PC-9 (cell line): ENCODE measurements at regions not wholly inside any gene's neighbourhood (a gene's known extent, or its start where the extent isn't known, plus 50 kb on each side); places are given as distances from the start of the nearest gene placed in this dataset.
"Not testable (repeated sequence)": the region's sequence is repeated elsewhere in the genome, so short reads cannot be mapped to it uniquely, and the experiment has no call there.

Experiments
- BruUV-seq: library from RNA; stranded (reverse); fragments of 400-500 nt; replicated peaks from 2 replicates; lab custom pipeline; 2021; lab: Mats Ljungman, UMichigan
- CTCF ChIA-PET: fragments of 300-600 bp; sonication (Branson Sonifier 250); formaldehyde crosslinking; loops from one replicate; lab custom pipeline; 2022; ENCODE audit warnings: antibody characterized with exemption; lab: Charles Lee
- POLR2A ChIA-PET: fragments of 300-600 bp; sonication (Branson Sonifier 250); formaldehyde crosslinking; loops from one replicate; lab custom pipeline; 2022; ENCODE audit warnings: antibody characterized with exemption; ENCODE audit not compliant: unreplicated experiment; lab: Charles Lee
- DNase-seq, 2 experiments: peaks; one replicate each; pipeline versions ENCODE4 v3.0.0 to v3.0.0-alpha.2; 2015 to 2022; ENCODE audit warnings: mixed read lengths in 1 of 2
- H2AFZ ChIP-seq: fragments of 200-600 bp; sonication (generic); 2 replicates; pipeline ENCODE4 v1.8.1; 2017; ENCODE audit warnings: antibody characterized with exemption
- H3F3A ChIP-seq: fragments of 200-600 bp; sonication (generic); 2 replicates; pipeline ENCODE4 v1.8.1; 2017; ENCODE audit warnings: antibody characterized with exemption, mild to moderate bottlenecking, low read depth; ENCODE audit not compliant: insufficient read depth
- H3K27ac ChIP-seq: fragments of 200-600 bp; sonication (generic); 2 replicates; pipeline ENCODE4 v1.6.1; 2016; ENCODE audit warnings: mixed run types
- H3K27me3 ChIP-seq: fragments of 200-600 bp; sonication (generic); 2 replicates; pipeline ENCODE4 v1.6.1; 2016; ENCODE audit warnings: low read depth, mixed run types; ENCODE audit not compliant: insufficient read depth
- H3K36me3 ChIP-seq: fragments of 200-600 bp; sonication (generic); 2 replicates; pipeline ENCODE4 v1.6.1; 2016; ENCODE audit warnings: low read depth, mixed run types
- H3K4me1 ChIP-seq: fragments of 200-600 bp; sonication (generic); replicated peaks from 2 replicates; pipeline ENCODE4 v1.6.1; 2016; ENCODE audit warnings: mixed run types; ENCODE audit not compliant: insufficient read depth
- H3K4me2 ChIP-seq: fragments of 200-600 bp; sonication (generic); 2 replicates; pipeline ENCODE4 v1.6.1; 2017; ENCODE audit warnings: mixed run types
- H3K4me3 ChIP-seq: fragments of 200-600 bp; sonication (generic); 2 replicates; pipeline ENCODE4 v1.6.1; 2016; ENCODE audit warnings: mixed run types
- H3K79me2 ChIP-seq: fragments of 200-600 bp; sonication (generic); 2 replicates; pipeline ENCODE4 v1.6.1; 2017; ENCODE audit warnings: low read depth, mixed run types
- H3K9me2 ChIP-seq: fragments of 200-600 bp; sonication (generic); 2 replicates; pipeline ENCODE4 v1.8.1; 2017; ENCODE audit warnings: mild to moderate bottlenecking; ENCODE audit not compliant: insufficient read depth
- H3K9me3 ChIP-seq: fragments of 200-600 bp; sonication (generic); 2 replicates; pipeline ENCODE4 v1.8.1; 2016; ENCODE audit warnings: low read depth; ENCODE audit not compliant: insufficient read depth
- H4K20me1 ChIP-seq: fragments of 200-600 bp; sonication (generic); 2 replicates; pipeline ENCODE4 v1.8.1; 2017; ENCODE audit not compliant: insufficient read depth
- CTCF ChIP-seq: fragments of 200-600 bp; sonication (generic); conservative IDR thresholded peaks from 2 replicates; pipeline ENCODE4 v1.6.1; 2017; ENCODE audit warnings: mixed run types, antibody characterized with exemption, mild to moderate bottlenecking, moderate library complexity
- EZH2 ChIP-seq: fragments of 200-600 bp; sonication (generic); IDR thresholded peaks from 2 replicates; pipeline ENCODE4 v1.8.0; 2017; ENCODE audit warnings: antibody characterized with exemption, low read depth
- intact Hi-C: fragments of 100-400 bp; cut with micrococcal nuclease; formaldehyde crosslinking; loops from one replicate; pipeline ENCODE4 v1.10.0; 2022; ENCODE audit not compliant: unreplicated experiment

GRCh38 chrX:115978068-115978467, 192.5 kb upstream of the AGTR2 start:
- DNase-seq = no peak
- Histone ChIP-seq H3K4me2 (no peak overlapping the region), H3F3A (no peaks in the 10 kb centered on the region), H4K20me1 (no peaks in the 10 kb centered on the region), H3K36me3 (no peaks in the 10 kb centered on the region), H3K27ac (no peak overlapping the region), H3K27me3 (no peaks in the 10 kb centered on the region), H3K4me3 (no peak overlapping the region), H3K9me2 (no peaks in the 10 kb centered on the region), H3K9me3 (0 out of 2 replicates have a peak, but pooled peaks cover 7% of the 10 kb centered on the region), H2AFZ (no peak overlapping the region), H3K79me2 (no peaks in the 10 kb centered on the region), H3K4me1 (peaks cover 4% of the 10 kb centered on the region; the same call in 1 of the 2 replicates)
- BruUV-seq = no TSS peak
- intact Hi-C loops = no loop called here
- CTCF ChIA-PET = no interaction called here
- no peak for TF ChIP-seq CTCF
- no peak for TF ChIP-seq EZH2
- POLR2A ChIA-PET = no interaction called here

GRCh38 chrX:115983148-115983547, 187.4 kb upstream of the AGTR2 start:
- not testable (repeated sequence) for H3K27ac ChIP-seq, H2AFZ ChIP-seq

GRCh38 chrX:115987464-115987863, 183.1 kb upstream of the AGTR2 start:
- DNase-seq, H3K4me3 ChIP-seq, H3K9me2 ChIP-seq, H2AFZ ChIP-seq, intact Hi-C loops, H3F3A ChIP-seq, H3K27me3 ChIP-seq, H3K4me2 ChIP-seq, H4K20me1 ChIP-seq, H3K27ac ChIP-seq, POLR2A ChIA-PET, H3K36me3 ChIP-seq, BruUV-seq, H3K9me3 ChIP-seq, CTCF ChIA-PET, H3K79me2 ChIP-seq: not testable (repeated sequence)
- peaks cover 11% of the 10 kb centered on the region; the same call in 1 of the 2 replicates for H3K4me1 ChIP-seq

More at GRCh38 chrX:115983148-115983547, 187.4 kb upstream of the AGTR2 start:
- H3K27me3 ChIP-seq, intact Hi-C loops, POLR2A ChIA-PET, BruUV-seq, H3K9me2 ChIP-seq, H4K20me1 ChIP-seq, H3K79me2 ChIP-seq, H3K4me3 ChIP-seq, CTCF ChIA-PET, H3K36me3 ChIP-seq, H3K9me3 ChIP-seq, H3F3A ChIP-seq: not testable (repeated sequence)
- H3K4me2 ChIP-seq = peak overlapping the region; percentile 23; the same call in 1 of the 2 replicates
- DNase-seq = peak; percentile 51 to 66
- H3K4me1 ChIP-seq = peaks cover 11% of the 10 kb centered on the region; the same call in 1 of the 2 replicates

DNA sequence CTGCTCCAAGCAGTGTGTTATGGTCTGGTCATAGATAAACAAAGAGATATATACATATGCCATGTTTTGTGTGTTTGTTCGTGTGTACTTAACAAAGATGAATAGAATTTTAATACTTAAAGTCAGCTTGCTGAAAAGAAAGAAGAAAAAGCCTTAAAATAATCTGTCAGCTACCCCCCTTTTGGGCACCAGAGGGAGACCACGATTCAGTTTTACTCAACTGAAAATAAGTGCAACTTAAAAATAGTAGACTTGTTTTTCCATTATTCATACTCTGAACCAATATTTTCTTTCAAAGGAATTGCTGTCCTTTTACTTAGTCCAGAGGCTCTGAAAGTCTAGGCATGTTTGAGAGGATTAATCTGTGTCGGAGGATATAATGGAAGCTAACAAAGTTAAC, 181.7 kb upstream of the AGTR2 start:
- BruUV-seq = no TSS peak
- Histone ChIP-seq H2AFZ (no peak overlapping the region), H3K4me2 (no peak overlapping the region), H3K9me3 (no peaks in the 10 kb centered on the region), H3F3A (no peaks in the 10 kb centered on the region), H4K20me1 (no peaks in the 10 kb centered on the region), H3K36me3 (no peaks in the 10 kb centered on the region), H3K79me2 (no peaks in the 10 kb centered on the region), H3K9me2 (no peaks in the 10 kb centered on the region), H3K4me1 (no peaks in the 10 kb centered on the region), H3K27ac (no peak overlapping the region), H3K4me3 (no peak overlapping the region), H3K27me3 (no peaks in the 10 kb centered on the region)
- CTCF ChIA-PET = interaction anchor here (0.8 kb wide), 1 partner anchor 973 kb away, joined by 3 read pairs; no protein-coding TSS in a partner anchor
- DNase-seq = no peak
- TF ChIP-seq CTCF = peak; percentile 66
- no peak for TF ChIP-seq EZH2
- intact Hi-C loops = no loop called here
- POLR2A ChIA-PET = no interaction called here
